NCI-H748 treated with DMSO at 0.1 percent for 48 hours (cell line): ENCODE measurements at regions not wholly inside any gene's neighbourhood (a gene's known extent, or its start where the extent isn't known, plus 50 kb on each side); places are given as distances from the start of the nearest gene placed in this dataset.
"Not testable (repeated sequence)": the region's sequence is repeated elsewhere in the genome, so short reads cannot be mapped to it uniquely, and the experiment has no call there.

Source experiments
- DNase-seq: peaks from one replicate; lab custom pipeline; 2025; lab: John Stamatoyannopoulos, UW

GRCh38 chr9:36521148-36521547 is 51.5 kb upstream of the MELK start:
- DNase-seq = no peak

DNA sequence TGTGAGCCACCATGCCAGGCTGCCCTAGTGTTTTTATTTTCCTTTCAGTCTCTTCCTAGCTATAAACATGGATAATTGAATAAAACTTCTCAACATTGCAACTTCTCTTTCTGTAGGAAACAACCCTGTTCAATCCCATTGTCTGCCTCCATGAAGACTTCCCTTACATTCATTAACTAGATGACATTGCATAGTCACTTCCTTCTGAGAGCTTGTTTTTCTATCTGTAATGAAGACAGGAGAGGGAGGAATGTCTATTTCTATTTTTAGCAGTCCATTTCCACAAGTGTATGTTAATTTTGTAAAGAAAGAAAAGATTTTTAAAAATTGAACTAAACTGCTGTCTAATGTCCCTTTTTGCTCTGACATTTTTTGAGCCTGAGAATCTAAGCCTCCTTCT is 55.6 kb upstream of the MELK start:
- DNase-seq = no peak

DNA sequence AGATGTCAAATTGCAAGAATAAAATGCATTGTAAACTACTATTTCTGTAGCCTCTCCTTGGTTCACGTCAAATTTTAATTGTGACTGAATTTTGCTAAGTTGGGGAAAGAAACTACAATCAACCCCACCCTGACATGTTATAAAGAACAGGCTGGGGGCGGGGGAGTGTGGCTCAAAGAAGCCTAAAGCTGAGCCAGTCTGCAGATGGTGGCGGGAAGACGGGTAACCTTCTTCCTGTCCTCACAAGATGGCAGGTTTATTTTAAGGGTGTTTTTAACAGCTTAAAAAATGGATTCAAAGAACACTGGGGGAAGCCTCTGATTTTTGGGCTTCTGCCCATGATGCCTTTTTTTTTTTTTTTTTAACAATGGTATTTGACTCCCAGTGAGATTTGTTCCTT is 68.5 kb upstream of the MELK start:
- DNase-seq = no peak

DNA sequence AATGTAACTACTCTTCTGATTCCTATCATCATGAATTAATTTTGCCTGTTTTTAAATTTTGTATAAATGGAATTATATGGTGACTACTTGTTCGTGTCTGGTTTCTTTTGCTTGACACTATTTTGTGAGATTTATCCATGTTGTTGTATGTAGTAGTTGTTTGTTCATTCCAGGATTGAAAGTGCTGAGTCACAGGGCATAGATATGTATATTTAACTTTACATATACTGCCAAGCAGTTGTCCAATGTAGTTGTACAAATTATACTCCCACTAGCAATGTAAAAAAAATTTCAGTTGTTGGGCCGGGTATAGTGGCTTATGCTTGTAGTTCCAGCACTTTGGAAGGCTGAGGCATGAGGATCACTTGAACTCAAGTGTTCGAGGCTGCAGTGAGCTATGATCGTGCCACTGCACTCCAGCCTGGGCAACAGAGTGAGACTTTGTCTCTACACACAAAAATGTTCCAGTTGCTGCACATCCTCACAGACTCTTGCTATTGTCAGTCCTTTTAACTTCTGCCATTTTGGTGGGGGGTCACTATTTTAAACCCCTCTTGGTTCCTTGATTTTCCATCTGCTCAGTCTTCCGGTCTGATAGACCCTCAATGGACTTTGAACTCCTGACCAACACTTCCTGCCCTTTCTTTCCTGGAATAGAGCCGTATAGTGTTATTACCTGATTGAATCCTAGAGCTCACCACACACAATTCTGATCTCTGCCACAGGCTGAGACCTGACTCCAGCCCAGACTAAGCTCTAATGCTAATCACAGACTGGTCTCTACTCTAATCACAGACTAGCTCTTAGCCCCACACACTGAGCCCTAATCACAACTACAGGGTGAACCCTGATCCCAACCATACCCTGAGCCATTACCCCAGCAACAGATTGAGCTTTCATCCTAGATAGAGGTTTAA is 69.3 kb upstream of the MELK start:
- no peak for DNase-seq

GRCh38 chr9:36501727-36502126 is 71.0 kb upstream of the MELK start:
- DNase-seq = no peak

- DNase-seq = not testable (repeated sequence)
Observed at GRCh38 chr9:36500931-36501330, 71.8 kb upstream of the MELK start.

GRCh38 chr9:36499174-36499890 is 73.4 kb upstream of the MELK start:
- peak; percentile 83 for DNase-seq

DNA sequence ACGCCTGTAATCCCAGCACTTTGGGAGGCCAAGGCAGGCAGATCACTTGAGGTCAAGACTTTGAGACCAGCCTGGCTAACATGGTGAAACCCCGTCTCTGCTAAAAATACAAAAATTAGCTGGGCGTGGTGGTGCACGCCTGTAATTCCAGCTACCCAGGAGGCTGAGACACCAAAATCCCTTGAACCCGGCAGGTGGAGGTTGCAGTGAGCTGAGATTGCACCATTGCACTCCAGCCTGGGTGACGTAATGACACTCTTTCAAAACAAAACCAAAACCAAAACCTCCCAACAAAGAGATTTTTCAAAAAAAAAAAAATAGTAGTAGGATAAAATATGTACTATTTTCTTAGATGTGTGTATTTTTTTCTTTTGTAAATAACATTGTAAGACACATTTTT is 79.1 kb upstream of the MELK start:
- not testable (repeated sequence) for DNase-seq

GRCh38 chr9:36492865-36493264 is 79.8 kb upstream of the MELK start:
- DNase-seq = no peak

DNA sequence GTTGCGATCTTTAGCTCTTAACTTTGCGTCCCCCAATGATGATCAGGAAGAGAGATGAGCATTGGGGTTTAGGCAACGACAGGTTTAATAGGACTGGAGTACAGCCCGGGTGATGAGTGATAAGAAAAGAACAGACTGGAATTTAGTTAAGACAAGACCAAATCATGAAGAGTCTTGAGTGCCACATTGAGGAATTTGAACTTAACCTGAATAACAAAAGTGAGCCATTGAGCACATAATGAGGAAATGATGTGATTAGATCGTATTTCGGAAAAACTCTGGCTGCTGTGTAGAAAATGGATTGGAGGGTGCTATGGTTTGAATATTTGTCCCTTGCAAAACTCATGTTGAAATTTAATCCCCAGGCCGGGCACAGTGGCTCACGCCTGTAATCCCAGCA is 83.2 kb upstream of the MELK start:
- DNase-seq = no peak

- no peak for DNase-seq
Observed at GRCh38 chr9:36488389-36488756, 84.3 kb upstream of the MELK start.

DNA sequence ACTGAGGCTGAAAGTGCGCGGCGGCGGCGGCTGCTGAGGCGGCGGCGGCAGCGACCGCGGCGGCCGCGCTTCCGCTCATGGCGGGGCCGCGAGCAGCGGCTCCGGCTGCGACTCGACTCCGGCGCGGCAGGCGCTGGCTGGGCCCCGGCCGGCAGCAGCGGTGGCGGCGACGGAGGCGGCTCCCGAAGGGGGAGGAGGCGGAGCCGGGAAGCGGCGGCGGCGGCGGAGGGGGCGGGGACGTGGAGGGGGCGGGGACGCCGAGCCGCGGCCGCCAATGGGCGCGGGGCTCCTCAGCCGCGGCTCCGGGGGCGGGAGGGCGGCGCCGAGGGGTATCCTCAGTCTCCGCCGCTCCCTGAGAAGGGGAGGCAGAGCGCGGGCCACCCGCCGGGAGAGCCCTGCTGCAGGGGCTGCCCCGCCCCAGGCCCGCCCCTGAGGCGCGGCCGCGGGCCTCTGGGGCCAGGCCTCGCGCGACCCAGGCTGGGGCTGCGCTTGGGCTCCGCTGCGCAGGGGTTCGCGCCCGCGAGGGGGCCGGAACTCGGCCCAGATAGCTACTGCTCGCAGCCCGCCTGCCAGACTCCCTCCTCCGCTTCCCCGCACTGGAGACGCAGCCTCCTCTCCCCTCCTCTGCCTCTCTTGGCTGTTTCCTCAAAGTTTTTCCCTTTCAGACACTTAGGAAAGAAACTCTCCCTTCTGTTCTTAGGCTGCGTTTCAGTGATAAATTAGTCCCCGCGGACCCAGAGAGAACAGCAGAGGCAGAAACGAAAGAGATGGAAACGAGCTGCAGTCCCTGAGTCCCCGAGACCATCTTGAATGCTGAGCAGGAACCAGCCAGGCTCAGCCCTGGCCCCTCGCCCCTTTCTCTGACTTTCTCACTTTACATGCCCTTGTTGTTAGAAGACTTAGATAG is 85.0 kb upstream of the MELK start:
- DNase-seq = peak; percentile 64

GRCh38 chr9:36486933-36487481 is 85.7 kb upstream of the MELK start:
- no peak for DNase-seq

- DNase-seq = no peak
Observed at GRCh38 chr9:36486329-36486932, 86.3 kb upstream of the MELK start.

GRCh38 chr9:36485647-36486328 is 85.7 kb upstream of the RNF38 start:
- DNase-seq = no peak

GRCh38 chr9:36484124-36484523 is 84.1 kb upstream of the RNF38 start:
- no peak for DNase-seq

DNA sequence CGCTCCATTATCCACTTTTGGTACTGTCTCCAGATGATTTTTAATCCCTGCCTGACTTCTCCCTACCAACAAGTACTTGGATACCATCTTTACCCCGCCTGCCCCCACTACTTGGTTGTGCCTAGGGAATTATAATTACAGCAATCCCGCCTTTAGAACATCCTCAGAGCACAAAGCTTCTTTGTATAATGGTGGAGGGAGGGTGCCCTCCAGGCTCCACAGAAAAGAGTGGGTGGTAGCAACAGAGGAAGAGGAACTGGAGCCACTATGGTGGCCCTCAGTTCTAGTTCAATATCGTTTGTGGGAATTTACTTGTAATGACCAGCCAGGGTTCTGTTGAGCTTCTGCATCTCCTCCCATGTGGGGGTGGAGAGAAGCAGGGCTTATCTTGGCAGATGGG is 79.0 kb upstream of the RNF38 start:
- no peak for DNase-seq

DNA sequence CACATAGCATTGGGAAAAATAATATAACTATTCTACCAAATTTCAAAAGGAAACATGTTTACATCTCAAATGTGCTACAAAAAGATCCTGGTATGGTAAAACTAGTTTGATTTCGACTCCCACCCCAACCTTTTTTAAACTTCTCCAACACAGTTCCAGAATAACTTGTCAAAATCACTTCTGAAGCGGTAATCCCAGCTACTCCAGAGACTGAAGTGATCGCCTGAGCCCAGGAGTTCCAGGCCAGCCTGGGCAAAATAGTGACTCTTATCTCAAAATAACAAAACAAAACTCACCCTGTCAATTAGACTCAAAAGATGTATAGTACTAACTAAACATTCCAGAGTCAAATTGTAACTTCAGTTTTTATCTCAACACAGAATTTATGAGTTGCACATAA is 71.3 kb upstream of the RNF38 start:
- DNase-seq = no peak

GRCh38 chr9:36470643-36471290 is 70.7 kb upstream of the RNF38 start:
- no peak for DNase-seq

GRCh38 chr9:36463467-36463866 is 63.4 kb upstream of the RNF38 start:
- no peak for DNase-seq

DNA sequence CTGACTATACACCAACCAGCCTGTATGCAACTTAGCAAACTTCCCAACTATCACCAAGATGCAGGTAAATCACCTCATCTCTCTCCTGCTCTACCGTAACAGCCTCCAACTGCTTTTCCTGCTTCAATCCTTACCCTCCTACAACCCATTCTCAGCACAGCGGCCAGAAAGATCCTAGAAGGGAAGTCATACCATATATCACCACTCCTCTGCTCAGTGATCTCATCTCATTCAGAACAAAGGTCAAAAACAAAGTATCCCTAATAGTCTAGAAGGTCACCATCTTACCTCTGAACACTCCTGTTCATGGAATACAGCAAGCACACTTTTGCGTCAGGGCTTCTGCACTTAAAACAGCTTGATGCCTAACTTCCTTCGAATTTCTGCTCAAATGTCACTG is 62.2 kb upstream of the RNF38 start:
- DNase-seq = no peak
